HG03175 (cell line): ENCODE measurements at regions not wholly inside any gene's neighbourhood (a gene's known extent, or its start where the extent isn't known, plus 50 kb on each side); places are given as distances from the start of the nearest gene placed in this dataset.
"Not testable (repeated sequence)": the region's sequence is repeated elsewhere in the genome, so short reads cannot be mapped to it uniquely, and the experiment has no call there.

Experiments used
- ATAC-seq: cut with Tn5 transposase; IDR thresholded peaks from one replicate; pipeline ENCODE4 v1.9.1; 2021; ENCODE audit warnings: mild to moderate bottlenecking, moderate library complexity; ENCODE audit not compliant: unreplicated experiment

- no peak for ATAC-seq
Observed at GRCh38 chr2:142827170-142827569, 50.3 kb upstream of the KYNU start.

- ATAC-seq: no peak
Observed at GRCh38 chr2:142825861-142826260, 51.6 kb upstream of the KYNU start.

- no peak for ATAC-seq
Observed at GRCh38 chr2:142824756-142825155, 52.7 kb upstream of the KYNU start.

GRCh38 chr2:142822190-142822589, 55.3 kb upstream of the KYNU start:
- no peak for ATAC-seq

- ATAC-seq: no peak
Observed at GRCh38 chr2:142819411-142819810, 58.1 kb upstream of the KYNU start.

GRCh38 chr2:142815375-142815774, 62.1 kb upstream of the KYNU start:
- ATAC-seq: no peak

GRCh38 chr2:142813830-142814829, 63.3 kb upstream of the KYNU start:
- no peak for ATAC-seq

GRCh38 chr2:142811644-142812043, 65.8 kb upstream of the KYNU start:
- ATAC-seq: not testable (repeated sequence)

GRCh38 chr2:142805244-142805643, 72.2 kb upstream of the KYNU start:
- ATAC-seq: no peak

GRCh38 chr2:142803158-142803557, 74.3 kb upstream of the KYNU start:
- no peak for ATAC-seq

- ATAC-seq: no peak
Observed at GRCh38 chr2:142796588-142796987, 80.9 kb upstream of the KYNU start.

GRCh38 chr2:142796161-142796560, 81.3 kb upstream of the KYNU start:
- no peak for ATAC-seq

- ATAC-seq: no peak
Observed at GRCh38 chr2:142794850-142795249, 82.6 kb upstream of the KYNU start.

- not testable (repeated sequence) for ATAC-seq
Observed at GRCh38 chr2:142792328-142792727, 85.1 kb upstream of the KYNU start.

GRCh38 chr2:142791335-142791734, 86.1 kb upstream of the KYNU start:
- no peak for ATAC-seq

GRCh38 chr2:142786918-142787702, 90.4 kb upstream of the KYNU start:
- ATAC-seq: no peak

GRCh38 chr2:142782942-142783443, 94.5 kb upstream of the KYNU start:
- ATAC-seq: no peak

- no peak for ATAC-seq
Observed at GRCh38 chr2:142781146-142781545, 96.3 kb upstream of the KYNU start.

- no peak for ATAC-seq
Observed at GRCh38 chr2:142778289-142778688, 99.2 kb upstream of the KYNU start.

GRCh38 chr2:142777742-142778141, 99.7 kb upstream of the KYNU start:
- ATAC-seq: no peak

GRCh38 chr2:142769761-142770160, 107.7 kb upstream of the KYNU start:
- ATAC-seq: no peak

GRCh38 chr2:142767847-142768246, 109.6 kb upstream of the KYNU start:
- ATAC-seq: no peak
